GM12872 (cell line): ENCODE measurements at regions not wholly inside any gene's neighbourhood (a gene's known extent, or its start where the extent isn't known, plus 50 kb on each side); places are given as distances from the start of the nearest gene placed in this dataset.

Experiments
- TF ChIP-seq, protein P1 (sequence below): IDR thresholded peaks from 3 replicates; pipeline ENCODE4 v1.5.1; 2011; ENCODE audit warnings: low read depth, mild to moderate bottlenecking, low read length, moderate library complexity; ENCODE audit not compliant: insufficient read depth

DNA sequence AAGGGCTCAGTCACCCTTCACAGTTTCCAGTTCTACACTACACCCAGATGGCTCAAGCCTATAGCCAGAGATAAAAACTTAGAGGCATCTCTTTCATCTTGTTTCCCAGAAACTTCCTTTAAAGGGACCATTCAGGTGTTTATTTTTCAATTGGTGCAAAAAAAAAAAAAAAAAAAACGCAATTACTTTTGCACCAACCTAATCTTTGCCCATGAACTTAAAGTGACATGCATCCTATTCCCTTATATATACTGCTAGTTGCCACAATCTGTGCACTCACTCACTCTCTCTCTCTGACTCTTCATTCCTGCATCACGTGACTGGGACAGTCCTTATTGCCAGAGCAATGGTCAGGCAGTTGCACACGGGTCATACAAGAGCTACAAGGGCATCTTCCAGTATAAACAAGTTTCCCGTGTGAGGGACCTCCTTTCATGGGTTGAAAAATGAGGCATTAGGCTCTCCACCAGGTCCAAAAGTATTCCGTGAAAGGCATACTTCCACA is 789.4 kb downstream of the EPHA4 start:
- TF ChIP-seq, protein P1, sequence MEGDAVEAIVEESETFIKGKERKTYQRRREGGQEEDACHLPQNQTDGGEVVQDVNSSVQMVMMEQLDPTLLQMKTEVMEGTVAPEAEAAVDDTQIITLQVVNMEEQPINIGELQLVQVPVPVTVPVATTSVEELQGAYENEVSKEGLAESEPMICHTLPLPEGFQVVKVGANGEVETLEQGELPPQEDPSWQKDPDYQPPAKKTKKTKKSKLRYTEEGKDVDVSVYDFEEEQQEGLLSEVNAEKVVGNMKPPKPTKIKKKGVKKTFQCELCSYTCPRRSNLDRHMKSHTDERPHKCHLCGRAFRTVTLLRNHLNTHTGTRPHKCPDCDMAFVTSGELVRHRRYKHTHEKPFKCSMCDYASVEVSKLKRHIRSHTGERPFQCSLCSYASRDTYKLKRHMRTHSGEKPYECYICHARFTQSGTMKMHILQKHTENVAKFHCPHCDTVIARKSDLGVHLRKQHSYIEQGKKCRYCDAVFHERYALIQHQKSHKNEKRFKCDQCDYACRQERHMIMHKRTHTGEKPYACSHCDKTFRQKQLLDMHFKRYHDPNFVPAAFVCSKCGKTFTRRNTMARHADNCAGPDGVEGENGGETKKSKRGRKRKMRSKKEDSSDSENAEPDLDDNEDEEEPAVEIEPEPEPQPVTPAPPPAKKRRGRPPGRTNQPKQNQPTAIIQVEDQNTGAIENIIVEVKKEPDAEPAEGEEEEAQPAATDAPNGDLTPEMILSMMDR = no peak

DNA sequence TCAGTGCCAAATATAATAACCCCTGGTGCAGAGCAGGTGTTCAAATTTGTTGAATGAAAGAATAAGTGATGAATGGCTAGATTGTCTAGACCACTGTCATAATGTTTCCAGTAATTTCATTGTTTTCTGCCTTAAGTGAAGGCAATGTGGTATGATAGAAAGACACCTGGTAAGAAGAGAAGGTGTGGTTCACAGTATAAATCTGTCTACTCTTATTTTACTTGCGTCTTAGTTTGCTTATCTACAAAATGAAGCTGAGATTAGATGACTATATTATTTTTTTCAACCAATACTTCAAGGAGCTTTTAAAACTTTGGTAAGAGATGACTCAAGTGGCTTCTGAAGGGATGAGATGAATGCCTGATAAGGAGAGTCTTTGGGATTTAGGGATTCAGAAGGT is 788.4 kb downstream of the EPHA4 start:
- TF ChIP-seq, protein P1 = no peak

DNA sequence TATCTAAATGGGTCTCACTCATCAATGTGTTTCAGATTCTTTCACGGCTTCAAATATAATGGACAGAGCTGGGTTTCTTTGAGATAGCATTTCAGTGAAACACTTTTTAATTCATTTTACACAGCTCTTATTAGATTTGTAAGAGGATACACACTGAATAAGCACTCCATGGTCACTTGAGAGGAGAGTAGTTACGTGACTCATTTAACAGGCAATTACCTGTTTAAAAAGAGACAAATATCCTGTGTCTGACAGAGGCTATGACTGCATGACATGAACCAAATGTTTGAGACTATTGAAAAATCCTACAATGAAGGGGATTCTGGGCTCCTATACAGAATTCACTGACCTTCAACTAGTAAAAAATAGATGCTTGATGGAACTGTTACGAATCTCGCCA is 786.9 kb downstream of the EPHA4 start:
- TF ChIP-seq, protein P1 = no peak

DNA sequence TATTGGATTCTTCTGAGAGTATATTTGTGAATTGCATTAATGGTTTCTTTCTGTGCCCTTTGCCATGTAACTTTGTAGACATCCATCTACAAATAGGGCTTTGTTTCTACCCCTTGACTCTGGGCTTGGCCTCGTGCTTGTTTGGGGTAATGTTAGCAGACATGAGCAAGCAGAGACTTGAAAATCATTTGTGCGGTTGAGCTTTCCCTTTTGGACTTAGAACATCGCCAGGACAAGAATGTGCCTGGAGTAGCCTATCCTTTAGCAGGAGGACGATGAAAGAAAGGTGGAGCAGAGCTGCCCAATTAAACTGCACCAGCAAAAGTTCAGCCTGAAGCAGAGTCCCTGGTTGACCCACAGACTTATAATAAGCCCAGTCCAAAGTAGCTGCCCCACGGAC is 785.9 kb downstream of the EPHA4 start:
- TF ChIP-seq, protein P1 = no peak

DNA sequence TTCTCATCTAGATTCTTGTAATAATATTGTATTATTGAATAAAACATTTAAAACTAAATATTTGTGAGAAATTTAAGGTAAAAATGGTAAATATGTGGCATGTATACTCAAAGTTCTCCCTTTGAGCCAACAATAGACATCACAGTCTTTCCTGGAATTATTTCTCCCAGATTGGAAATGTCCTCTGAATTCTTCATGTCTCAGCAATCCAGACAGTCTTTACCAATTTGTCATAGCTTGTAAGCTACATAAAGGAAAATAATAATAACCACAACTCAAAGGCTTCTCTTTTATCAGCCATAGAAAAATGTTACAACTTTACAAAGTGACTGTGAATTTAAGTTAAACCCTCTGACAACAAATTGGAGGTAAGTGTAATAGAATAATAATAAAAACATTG is 784.9 kb downstream of the EPHA4 start:
- TF ChIP-seq, protein P1 = no peak

GRCh38 chr2:220789961-220790360 is 782.1 kb downstream of the EPHA4 start:
- TF ChIP-seq, protein P1 = no peak

- TF ChIP-seq, protein P1 = no peak
Observed at GRCh38 chr2:220795705-220796104, 776.4 kb downstream of the EPHA4 start.

- TF ChIP-seq, protein P1 = no peak
Observed at GRCh38 chr2:220811115-220811514, 761.0 kb downstream of the EPHA4 start.
